ENCODE measurements at regions not wholly inside any gene's neighbourhood (a gene's known extent, or its start where the extent isn't known, plus 50 kb on each side); places are given as distances from the start of the nearest gene placed in this dataset.

- intact Hi-C loops (cut with micrococcal nuclease) (no loop called here), dilution Hi-C loops (cut with MboI; ENCODE audit: extremely low pct_ligation_motif_present, low sequenced_read_pairs) (no loop called here)
- ChIA-PET CTCF (no interaction called here), POLR2A (no interaction called here)
- H3K4me3 ChIP-seq (replicated peaks in 1 of 3; ENCODE audit: insufficient read depth in 1 of 3, low read depth in 1 of 3, low read length in 3 of 3): no peak overlapping the region
- H3K27ac ChIP-seq (ENCODE audit: insufficient read depth, low read depth, low read length): no peak overlapping the region
- H3K79me2 ChIP-seq (ENCODE audit: control insufficient read depth, insufficient read depth, low read length): no peaks in the 10 kb centered on the region
- no peaks in the 10 kb centered on the region for H3K36me3 ChIP-seq (ENCODE audit: control insufficient read depth in 2 of 2, extremely low read depth in 1 of 2, insufficient read depth in 2 of 2, low read length in 2 of 2)
- no peaks in the 10 kb centered on the region for H3K9me3 ChIP-seq (replicated peaks; ENCODE audit: control insufficient read depth, insufficient read depth, low read length)
- H4K20me1 ChIP-seq (replicated peaks; ENCODE audit: control insufficient read depth, extremely low read depth, insufficient read depth, low read length): no peaks in the 10 kb centered on the region
- FAIRE-seq: no peak
- H3K4me2 ChIP-seq (ENCODE audit: insufficient read depth, low read length): no peak overlapping the region
- no peaks in the 10 kb centered on the region for H3K27me3 ChIP-seq (ENCODE audit: control insufficient read depth in 2 of 2, insufficient read depth in 2 of 2, low read length in 2 of 2)
- no TSS peak for BruUV-seq (replicated peaks)
- no peaks in the 10 kb centered on the region for H3K4me1 ChIP-seq (ENCODE audit: control insufficient read depth, extremely low read depth, insufficient read depth, low read length)
- no peak for DNase-seq (ENCODE audit: low read depth, low spot score)
- H2AFZ ChIP-seq (ENCODE audit: low read depth, low read length): no peak overlapping the region
- no peaks in the 10 kb centered on the region for H3K9me1 ChIP-seq (replicated peaks; ENCODE audit: control insufficient read depth, extremely low read depth, insufficient read depth, low read length)
- TF ChIP-seq JUN (IDR thresholded peaks at IDR 0.05; ENCODE audit: borderline replicate concordance, insufficient read depth, insufficient read length, low read depth) (no peak), CTCF (IDR thresholded peaks at IDR 0.05; ENCODE audit: extremely low read depth in 1 of 2, insufficient read depth in 1 of 2, low read depth in 1 of 2, low read length in 2 of 2) (no peak), POLR2AphosphoS5 (IDR thresholded peaks at IDR 0.05; ENCODE audit: insufficient read depth, low read depth, low read length) (no peak), MYC (IDR thresholded peaks at IDR 0.05; ENCODE audit: low read depth, low read length) (no peak), POLR2A (IDR thresholded peaks at IDR 0.05; ENCODE audit: low read depth, low read length) (no peak), EZH2 (IDR thresholded peaks at IDR 0.05; ENCODE audit: borderline replicate concordance, low read depth, low read length, severe bottlenecking) (no peak), FOS (IDR thresholded peaks at IDR 0.05; ENCODE audit: borderline replicate concordance, insufficient read depth, low read length) (no peak), MAX (IDR thresholded peaks at IDR 0.05; ENCODE audit: insufficient read depth, insufficient read length) (no peak), GATA2 (IDR thresholded peaks at IDR 0.05; ENCODE audit: insufficient read depth, insufficient read length, low read depth, low read length) (no peak)
- no peak overlapping the region for H3K9ac ChIP-seq (replicated peaks; ENCODE audit: extremely low read depth, insufficient read depth, low read length)
Observed at GRCh38 chr21:20570824-20571232, 427.4 kb upstream of the NCAM2 start.

All from endothelial cell of umbilical vein (primary cell).